Frontal cortex (tissue), 3 donors: ENCODE measurements at regions not wholly inside any gene's neighbourhood (a gene's known extent, or its start where the extent isn't known, plus 50 kb on each side); places are given as distances from the start of the nearest gene placed in this dataset.
A peak's percentile ranks its signal among the peaks of the same experiment; 100 is the strongest.

ENCODE experiments used
- DNase-seq, 2 donors: peaks; one replicate each; pipeline ENCODE4 v3.0.0; 2012; ENCODE audit warnings: low spot score in 2 of 2
- FAIRE-seq: peaks from 2 replicates; lab custom pipeline; 2012; peaks lifted over from hg19 to GRCh38; lab: Jason Lieb, UNC
- donor health status: control.
- donor health status: control.
- donor health status: control.

GRCh38 chr4:23741681-23742191 lies 148.1 kb downstream of the PPARGC1A start:
- DNase-seq (no peak), FAIRE-seq (no peak)

GRCh38 chr4:23737571-23737970 lies 152.3 kb downstream of the PPARGC1A start:
- FAIRE-seq, result no peak
- no peak for DNase-seq

GRCh38 chr4:23736466-23736865 lies 153.4 kb downstream of the PPARGC1A start:
- no peak for FAIRE-seq
- no peak for DNase-seq

- FAIRE-seq, result no peak
Measured at GRCh38 chr4:23734000-23734399, 155.8 kb downstream of the PPARGC1A start.

GRCh38 chr4:23733476-23733875 lies 156.4 kb downstream of the PPARGC1A start:
- DNase-seq (no peak), FAIRE-seq (no peak)

More at GRCh38 chr4:23734000-23734399, 155.8 kb downstream of the PPARGC1A start:
- no peak for DNase-seq

GRCh38 chr4:23730998-23731397 lies 158.8 kb downstream of the PPARGC1A start:
- FAIRE-seq, result no peak
- no peak for DNase-seq

GRCh38 chr4:23728971-23729370 lies 160.9 kb downstream of the PPARGC1A start:
- no peak for DNase-seq
- no peak for FAIRE-seq

- DNase-seq, result peak in 1 of 2 donors; percentile 22
Measured at GRCh38 chr4:23728393-23728792, 161.5 kb downstream of the PPARGC1A start.

GRCh38 chr4:23720556-23720955 lies 169.3 kb downstream of the PPARGC1A start:
- no peak for FAIRE-seq
- DNase-seq, result no peak

More at GRCh38 chr4:23728393-23728792, 161.5 kb downstream of the PPARGC1A start:
- FAIRE-seq, result no peak

GRCh38 chr4:23718435-23718834 lies 171.4 kb downstream of the PPARGC1A start:
- DNase-seq (no peak), FAIRE-seq (no peak)

- DNase-seq (peak in 1 of 2 donors; percentile 20), FAIRE-seq (no peak)
Measured at GRCh38 chr4:23717528-23718248, 172.2 kb downstream of the PPARGC1A start.

- no peak for FAIRE-seq
- DNase-seq, result no peak
Measured at GRCh38 chr4:23710298-23710697, 179.5 kb downstream of the PPARGC1A start.

GRCh38 chr4:23707652-23708026 lies 182.2 kb downstream of the PPARGC1A start:
- no peak for DNase-seq
- FAIRE-seq, result no peak

GRCh38 chr4:23706972-23707651 lies 182.7 kb downstream of the PPARGC1A start:
- FAIRE-seq, result no peak
- no peak for DNase-seq

- no peak for FAIRE-seq
- no peak for DNase-seq
Measured at GRCh38 chr4:23700197-23700596, 189.7 kb downstream of the PPARGC1A start.

- FAIRE-seq (no peak), DNase-seq (no peak)
Measured at GRCh38 chr4:23697722-23698121, 192.1 kb downstream of the PPARGC1A start.

GRCh38 chr4:23697001-23697528 lies 192.8 kb downstream of the PPARGC1A start:
- FAIRE-seq (no peak), DNase-seq (no peak)

- FAIRE-seq (no peak), DNase-seq (no peak)
Measured at GRCh38 chr4:23686169-23686897, 203.5 kb downstream of the PPARGC1A start.

- FAIRE-seq (no peak), DNase-seq (no peak)
Measured at GRCh38 chr4:23685471-23685870, 204.4 kb downstream of the PPARGC1A start.
